Frontal cortex (tissue), 3 donors: ENCODE measurements at regions not wholly inside any gene's neighbourhood (a gene's known extent, or its start where the extent isn't known, plus 50 kb on each side); places are given as distances from the start of the nearest gene placed in this dataset.

Experiments used
- DNase-seq, 2 donors: peaks; one replicate each; pipeline ENCODE4 v3.0.0; 2012; ENCODE audit warnings: low spot score in 2 of 2
- FAIRE-seq: peaks from 2 replicates; lab custom pipeline; 2012; peaks lifted over from hg19 to GRCh38; lab: Jason Lieb, UNC
- donor health status: control.
- donor health status: control.
- donor health status: control.

DNA sequence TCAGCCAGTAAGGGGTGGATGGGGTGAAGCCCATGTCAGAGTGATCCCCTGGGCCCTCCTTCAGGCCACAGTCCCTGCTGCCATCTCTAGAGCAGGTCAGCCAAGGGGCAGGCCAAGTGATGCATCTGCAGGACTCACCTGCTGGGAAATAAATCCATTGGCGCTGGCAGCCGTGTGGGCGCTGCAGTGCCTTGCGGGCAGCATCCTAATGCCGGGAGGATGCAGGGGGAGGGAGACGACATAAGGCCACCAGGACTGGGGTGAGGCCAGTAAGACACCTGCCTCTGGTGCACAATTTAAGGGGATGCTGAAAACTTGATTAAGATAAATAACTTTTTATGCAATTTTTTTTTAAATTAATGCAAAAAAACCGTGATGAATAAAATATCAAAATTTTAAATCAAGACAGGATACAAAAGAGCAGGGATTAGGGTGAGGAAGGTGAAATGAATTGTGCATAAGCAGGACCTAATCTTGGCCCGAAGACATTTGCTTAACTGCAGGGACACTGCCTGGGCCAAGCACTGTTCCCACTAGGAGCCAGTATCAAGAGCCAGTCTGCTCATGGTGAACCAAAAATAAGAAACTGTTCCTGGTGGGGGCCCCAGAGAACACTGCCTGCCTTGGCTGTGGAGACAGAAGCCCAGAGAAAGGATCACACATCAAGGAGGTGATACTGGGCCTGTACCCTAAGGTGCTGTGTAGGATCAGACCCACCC lies 67.5 kb upstream of the CPLX2 start:
- no peak for DNase-seq
- FAIRE-seq: no peak

- FAIRE-seq: no peak
- no peak for DNase-seq
Measured at GRCh38 chr5:175805256-175806011, 65.9 kb upstream of the CPLX2 start.

DNA sequence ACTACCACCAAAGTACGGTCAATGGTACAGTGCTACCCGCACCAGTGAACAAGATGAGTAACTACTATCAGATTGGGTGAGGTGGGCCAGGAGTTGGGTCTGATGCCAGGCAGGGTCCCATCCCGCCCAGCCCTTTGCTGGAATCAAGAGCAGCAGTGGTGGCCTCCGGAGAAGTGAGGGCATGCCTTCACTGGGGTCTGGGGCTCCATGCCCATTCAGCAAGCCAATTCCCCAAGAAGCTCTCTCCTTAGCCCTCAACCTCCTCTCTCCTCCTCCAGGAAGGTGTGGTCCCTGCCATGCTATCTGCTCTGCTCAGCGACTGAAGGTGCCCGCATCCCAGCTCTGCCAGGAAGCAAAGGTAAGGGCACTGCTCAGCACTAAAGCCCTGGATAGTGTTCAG lies 62.7 kb upstream of the CPLX2 start:
- FAIRE-seq (no peak), DNase-seq (no peak)

GRCh38 chr5:175809531-175810121 lies 61.8 kb upstream of the CPLX2 start:
- DNase-seq: peak in 1 of 2 donors; percentile 27
- FAIRE-seq: no peak

- no peak for FAIRE-seq
- DNase-seq: no peak
Measured at GRCh38 chr5:175810457-175810856, 60.9 kb upstream of the CPLX2 start.

DNA sequence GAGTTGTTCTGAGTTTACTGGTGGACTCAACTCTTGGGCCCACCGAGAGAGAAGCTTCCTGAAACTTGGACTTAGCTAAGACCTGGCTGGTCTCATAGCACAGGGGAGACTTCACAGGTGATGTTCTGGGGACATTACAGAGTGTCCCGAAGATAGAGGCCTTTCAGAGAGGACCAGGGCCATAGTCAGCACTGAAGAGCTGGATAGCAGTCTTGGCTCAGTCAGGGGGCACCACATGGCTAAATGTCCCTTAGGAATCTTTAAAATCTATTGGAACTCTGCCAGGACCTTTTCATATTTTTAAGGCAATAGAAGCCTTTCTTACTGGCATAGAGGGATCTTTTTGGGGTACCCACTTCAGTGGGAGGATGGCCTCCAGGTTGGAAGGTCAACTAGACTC lies 59.8 kb upstream of the CPLX2 start:
- FAIRE-seq: no peak
- no peak for DNase-seq

GRCh38 chr5:175813943-175814630 lies 57.3 kb upstream of the CPLX2 start:
- DNase-seq: no peak
- no peak for FAIRE-seq

DNA sequence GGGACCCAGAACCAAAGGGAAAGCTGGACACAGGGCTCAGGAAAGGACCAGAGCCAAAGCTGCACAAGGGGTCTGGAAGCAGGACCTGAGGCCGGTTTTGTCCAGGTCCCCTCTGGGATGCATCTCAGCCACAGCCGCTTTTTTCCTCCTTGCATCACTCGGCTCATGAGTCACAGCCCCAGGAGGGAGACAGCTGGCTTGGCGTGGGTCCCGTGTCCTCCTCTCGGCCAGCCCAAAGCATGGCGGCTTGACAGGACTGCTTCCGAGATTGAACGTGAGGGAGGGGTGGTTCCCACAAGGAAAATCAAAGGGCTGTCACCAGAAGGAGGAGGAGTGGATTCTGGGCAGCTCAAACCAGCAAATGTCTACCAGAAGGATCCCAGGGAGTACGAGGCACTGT lies 56.7 kb upstream of the CPLX2 start:
- no peak for FAIRE-seq
- DNase-seq: peak in 1 of 2 donors; percentile 44

GRCh38 chr5:175815126-175815913 lies 56.1 kb upstream of the CPLX2 start:
- FAIRE-seq (no peak), DNase-seq (no peak)

DNA sequence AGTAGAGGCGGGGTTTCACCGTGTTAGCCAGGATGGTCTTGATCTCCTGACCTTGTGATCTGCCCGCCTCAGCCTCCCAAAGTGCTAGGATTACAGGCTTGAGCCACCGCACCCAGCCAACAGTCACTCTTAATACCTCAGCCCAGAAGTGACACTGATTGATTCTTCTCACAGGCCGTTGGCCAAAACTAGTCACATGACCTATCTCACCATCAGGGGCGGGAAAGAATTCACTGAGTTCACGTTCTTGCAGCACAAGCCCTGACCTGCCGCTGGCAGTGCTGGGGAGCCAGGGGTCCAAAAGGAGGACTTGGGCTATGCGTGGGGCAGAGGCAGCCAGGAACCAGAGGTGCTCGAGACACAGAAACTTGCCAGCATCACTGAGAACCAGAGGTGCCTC lies 55.0 kb upstream of the CPLX2 start:
- FAIRE-seq: no peak
- DNase-seq: no peak

GRCh38 chr5:175819090-175819425 lies 52.3 kb upstream of the CPLX2 start:
- FAIRE-seq (no peak), DNase-seq (no peak)

- no peak for FAIRE-seq
- DNase-seq: no peak
Measured at GRCh38 chr5:175820230-175820629, 51.1 kb upstream of the CPLX2 start.
